ENCODE measurements at regions not wholly inside any gene's neighbourhood (a gene's known extent, or its start where the extent isn't known, plus 50 kb on each side); places are given as distances from the start of the nearest gene placed in this dataset.
"Not testable (repeated sequence)": the region's sequence is repeated elsewhere in the genome, so short reads cannot be mapped to it uniquely, and the experiment has no call there.

DNA sequence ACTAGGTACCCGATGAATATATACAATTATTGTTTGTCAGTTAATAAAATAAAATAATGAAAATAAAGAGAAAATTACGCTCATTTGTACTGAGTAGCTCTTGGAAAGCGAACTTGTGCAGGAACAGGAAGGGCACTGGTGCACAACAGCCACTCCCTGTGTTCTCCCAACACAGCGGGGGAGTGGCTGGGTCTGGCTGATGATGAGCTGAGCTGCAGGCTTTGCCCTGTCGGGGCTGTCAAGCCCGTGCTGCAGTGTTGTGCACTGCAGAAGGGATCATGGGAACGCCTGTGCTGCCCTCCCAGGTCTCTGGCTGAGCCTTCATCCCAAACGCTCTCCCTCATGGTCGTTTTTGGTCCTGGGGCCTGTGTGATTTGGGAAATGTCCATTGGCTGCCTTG lies 131.7 kb upstream of the MAP3K4 start:
- DNase-seq (ENCODE audit: low read depth) = no peak
- Histone ChIP-seq H3K9me3 (ENCODE audit: control insufficient read depth, low read length) (no peaks in the 10 kb centered on the region), H3K9ac (ENCODE audit: low read length) (no peak overlapping the region)

DNA sequence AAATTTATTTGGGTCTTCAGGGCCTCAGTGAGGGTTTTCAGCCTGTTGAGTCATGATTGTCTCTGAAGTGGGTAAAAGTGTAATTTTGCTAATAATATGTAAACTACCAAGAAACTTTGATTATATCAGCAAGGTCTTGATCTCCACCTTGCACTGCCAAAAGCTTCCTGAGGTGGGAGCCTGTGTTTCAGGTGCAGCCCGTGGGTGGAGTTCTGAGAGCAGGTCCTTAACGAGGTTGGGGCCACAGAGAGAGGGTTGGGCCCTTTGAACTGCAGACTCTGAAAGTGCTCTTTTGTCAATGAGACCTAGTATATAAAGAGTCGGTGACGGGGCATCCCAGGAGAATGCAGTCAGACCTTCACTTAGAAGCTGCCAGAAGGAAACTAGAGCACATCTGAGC lies 129.7 kb upstream of the MAP3K4 start:
- Histone ChIP-seq H3K4me3 (ENCODE audit: low read length) (no peak overlapping the region), H3K4me1 (ENCODE audit: control insufficient read depth, insufficient read depth, low read length) (no peaks in the 10 kb centered on the region)
- no peak for DNase-seq (ENCODE audit: low read depth)

More for the DNA sequence above, 131.7 kb upstream of the MAP3K4 start:
- H3K36me3 ChIP-seq (ENCODE audit: control insufficient read depth, insufficient read depth, low read length, severe bottlenecking) = no peaks in the 10 kb centered on the region
- H3K27me3 ChIP-seq (replicated peaks; ENCODE audit: control insufficient read depth, insufficient read depth, low read length) = no peaks in the 10 kb centered on the region
- no peaks in the 10 kb centered on the region for H3K4me1 ChIP-seq (ENCODE audit: control insufficient read depth, insufficient read depth, low read length)
- no peak overlapping the region for H3K4me3 ChIP-seq (ENCODE audit: low read length)

DNA sequence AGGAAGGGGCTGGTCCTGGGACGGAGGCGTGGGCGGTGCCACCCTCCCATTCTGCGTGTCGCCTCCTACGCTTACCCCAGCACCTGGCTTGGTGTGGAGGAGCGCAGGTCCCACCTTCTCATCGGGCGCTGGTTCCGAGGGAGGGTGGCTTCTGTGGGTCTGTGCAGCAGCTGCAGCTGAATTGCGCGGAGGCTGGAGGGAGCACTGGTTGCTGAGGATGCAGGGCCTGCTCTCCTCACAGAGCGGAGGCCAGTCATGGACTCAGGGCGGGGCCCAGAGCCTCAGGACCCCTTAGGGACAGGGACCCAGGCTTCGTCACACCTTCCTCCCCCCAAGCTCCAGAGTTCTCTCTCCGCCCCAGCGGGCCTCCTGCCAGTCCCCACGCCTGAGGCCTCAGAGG lies 127.8 kb upstream of the MAP3K4 start:
- Histone ChIP-seq H3K9ac (ENCODE audit: low read length) (no peak overlapping the region), H3K27me3 (replicated peaks; ENCODE audit: control insufficient read depth, insufficient read depth, low read length) (no peaks in the 10 kb centered on the region), H3K9me3 (ENCODE audit: control insufficient read depth, low read length) (no peaks in the 10 kb centered on the region), H3K36me3 (ENCODE audit: control insufficient read depth, insufficient read depth, low read length, severe bottlenecking) (no peaks in the 10 kb centered on the region), H3K4me3 (ENCODE audit: low read length) (no peak overlapping the region), H3K4me1 (ENCODE audit: control insufficient read depth, insufficient read depth, low read length) (no peaks in the 10 kb centered on the region)
- no peak for DNase-seq (ENCODE audit: low read depth)

More for the DNA sequence above, 129.7 kb upstream of the MAP3K4 start:
- Histone ChIP-seq H3K27me3 (replicated peaks; ENCODE audit: control insufficient read depth, insufficient read depth, low read length) (no peaks in the 10 kb centered on the region), H3K9ac (ENCODE audit: low read length) (no peak overlapping the region), H3K36me3 (ENCODE audit: control insufficient read depth, insufficient read depth, low read length, severe bottlenecking) (no peaks in the 10 kb centered on the region), H3K9me3 (ENCODE audit: control insufficient read depth, low read length) (no peaks in the 10 kb centered on the region)

DNA sequence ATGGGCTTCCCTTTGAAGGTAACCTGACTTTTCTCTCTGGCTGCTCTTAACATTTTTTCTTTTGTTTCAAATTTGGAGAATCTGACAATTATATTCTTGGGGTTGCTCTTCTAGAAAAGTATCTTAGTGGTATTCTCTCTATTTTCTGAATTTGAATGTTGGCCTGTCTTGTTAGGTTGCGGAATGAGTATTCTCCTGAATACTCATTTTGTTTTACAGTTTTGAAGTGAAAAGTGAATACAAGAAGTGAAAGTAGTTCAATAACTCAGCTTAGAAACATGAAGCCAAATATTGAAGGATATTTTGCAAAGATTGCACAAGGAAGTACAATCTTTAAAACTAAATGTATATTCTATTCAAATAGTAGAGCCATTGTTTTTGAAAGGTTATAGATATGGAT lies 120.2 kb upstream of the MAP3K4 start:
- Histone ChIP-seq H3K27me3 (replicated peaks; ENCODE audit: control insufficient read depth, insufficient read depth, low read length) (no peaks in the 10 kb centered on the region), H3K36me3 (ENCODE audit: control insufficient read depth, insufficient read depth, low read length, severe bottlenecking) (no peaks in the 10 kb centered on the region), H3K4me1 (ENCODE audit: control insufficient read depth, insufficient read depth, low read length) (no peaks in the 10 kb centered on the region), H3K9ac (ENCODE audit: low read length) (no peak overlapping the region), H3K4me3 (ENCODE audit: low read length) (no peak overlapping the region), H3K9me3 (ENCODE audit: control insufficient read depth, low read length) (no peaks in the 10 kb centered on the region)
- DNase-seq (ENCODE audit: low read depth) = no peak

DNA sequence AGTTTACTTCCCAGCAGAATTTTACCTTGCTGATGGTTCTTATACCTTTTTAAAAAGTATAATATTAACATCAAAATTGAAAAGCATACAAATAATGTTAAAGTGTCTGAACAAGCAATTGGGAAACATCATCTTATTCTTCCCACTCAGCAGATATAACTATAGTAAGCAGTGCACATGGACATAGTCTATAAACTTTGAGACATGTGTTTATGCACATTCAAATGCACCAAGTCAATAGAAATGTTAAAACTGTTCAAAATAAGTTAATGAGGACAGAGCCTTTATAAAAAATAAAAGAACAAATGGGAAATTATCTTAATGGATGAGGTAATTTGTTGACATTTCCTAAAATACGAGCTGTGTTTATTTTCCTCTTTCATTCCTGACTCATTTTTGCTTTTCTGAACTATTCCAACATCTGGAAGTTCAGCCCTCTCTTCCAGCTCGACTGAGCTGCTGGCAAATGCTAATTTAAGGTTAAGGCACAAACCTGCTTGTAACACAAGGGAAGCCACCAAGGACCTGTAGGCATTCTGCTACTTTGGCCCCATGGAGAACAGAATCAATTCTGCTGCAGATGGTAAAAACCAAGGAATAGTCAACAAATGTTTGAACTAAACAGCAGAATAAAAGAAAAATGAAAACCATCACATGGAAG lies 110.3 kb upstream of the MAP3K4 start:
- Histone ChIP-seq H3K27me3 (replicated peaks; ENCODE audit: control insufficient read depth, insufficient read depth, low read length) (no peaks in the 10 kb centered on the region), H3K9ac (ENCODE audit: low read length) (no peak overlapping the region), H3K36me3 (ENCODE audit: control insufficient read depth, insufficient read depth, low read length, severe bottlenecking) (no peaks in the 10 kb centered on the region), H3K4me3 (ENCODE audit: low read length) (no peak overlapping the region), H3K4me1 (ENCODE audit: control insufficient read depth, insufficient read depth, low read length) (peaks cover 20% of the 10 kb centered on the region), H3K9me3 (ENCODE audit: control insufficient read depth, low read length) (no peaks in the 10 kb centered on the region)
- DNase-seq (ENCODE audit: low read depth) = peak; percentile 1

DNA sequence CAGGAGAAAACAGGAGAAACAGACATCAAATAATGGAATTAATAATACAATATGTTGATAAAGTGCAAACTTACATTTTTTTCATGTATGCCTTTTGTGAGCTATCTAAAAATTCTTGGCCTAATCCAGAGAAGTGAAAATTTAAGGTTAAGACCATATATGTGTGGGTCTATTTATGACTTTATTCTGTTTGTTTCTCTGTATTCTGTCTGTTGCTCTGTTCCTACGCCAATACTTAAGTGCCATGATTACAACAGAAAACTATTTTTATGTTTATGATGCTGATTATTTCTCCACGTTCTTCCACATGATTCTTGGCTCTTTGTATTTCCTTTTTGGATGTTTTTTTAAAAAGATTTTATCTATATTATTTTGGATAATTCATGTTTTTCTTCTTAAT lies 109.6 kb upstream of the MAP3K4 start:
- peaks cover 20% of the 10 kb centered on the region for H3K4me1 ChIP-seq (ENCODE audit: control insufficient read depth, insufficient read depth, low read length)
- H3K36me3 ChIP-seq (ENCODE audit: control insufficient read depth, insufficient read depth, low read length, severe bottlenecking) = no peaks in the 10 kb centered on the region
- no peaks in the 10 kb centered on the region for H3K9me3 ChIP-seq (ENCODE audit: control insufficient read depth, low read length)
- H3K4me3 ChIP-seq (ENCODE audit: low read length) = no peak overlapping the region
- no peaks in the 10 kb centered on the region for H3K27me3 ChIP-seq (replicated peaks; ENCODE audit: control insufficient read depth, insufficient read depth, low read length)
- no peak overlapping the region for H3K9ac ChIP-seq (ENCODE audit: low read length)
- no peak for DNase-seq (ENCODE audit: low read depth)

DNA sequence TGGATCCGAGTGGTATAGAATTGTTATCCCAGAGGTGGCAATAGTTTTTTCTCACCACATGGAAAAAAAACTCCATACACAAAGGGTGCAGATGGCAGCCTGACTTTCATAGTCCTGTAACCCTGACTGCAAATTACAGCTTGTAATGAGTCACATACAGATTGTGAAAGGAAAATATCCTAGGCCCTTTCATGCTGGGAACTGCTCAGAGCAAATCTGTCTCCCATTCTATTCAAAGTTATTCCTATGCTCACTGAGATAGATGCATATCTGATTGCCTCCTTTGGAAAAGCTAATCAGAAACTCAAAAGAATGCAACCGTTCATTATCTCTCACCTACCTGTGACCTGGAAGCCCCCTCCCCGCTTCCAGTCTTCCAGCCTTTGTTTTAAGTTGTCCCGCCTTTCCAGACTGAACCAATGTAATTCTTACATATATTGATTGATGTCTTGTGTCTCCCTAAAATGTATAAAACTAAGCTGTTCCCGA lies 108.7 kb upstream of the MAP3K4 start:
- Histone ChIP-seq H3K4me3 (ENCODE audit: low read length) (no peak overlapping the region), H3K4me1 (ENCODE audit: control insufficient read depth, insufficient read depth, low read length) (peaks cover 20% of the 10 kb centered on the region), H3K36me3 (ENCODE audit: control insufficient read depth, insufficient read depth, low read length, severe bottlenecking) (no peaks in the 10 kb centered on the region), H3K27me3 (replicated peaks; ENCODE audit: control insufficient read depth, insufficient read depth, low read length) (no peaks in the 10 kb centered on the region), H3K9me3 (ENCODE audit: control insufficient read depth, low read length) (peaks cover 8% of the 10 kb centered on the region), H3K9ac (ENCODE audit: low read length) (peak overlapping the region; percentile 14)
- peak; percentile 32 for DNase-seq (ENCODE audit: low read depth)

DNA sequence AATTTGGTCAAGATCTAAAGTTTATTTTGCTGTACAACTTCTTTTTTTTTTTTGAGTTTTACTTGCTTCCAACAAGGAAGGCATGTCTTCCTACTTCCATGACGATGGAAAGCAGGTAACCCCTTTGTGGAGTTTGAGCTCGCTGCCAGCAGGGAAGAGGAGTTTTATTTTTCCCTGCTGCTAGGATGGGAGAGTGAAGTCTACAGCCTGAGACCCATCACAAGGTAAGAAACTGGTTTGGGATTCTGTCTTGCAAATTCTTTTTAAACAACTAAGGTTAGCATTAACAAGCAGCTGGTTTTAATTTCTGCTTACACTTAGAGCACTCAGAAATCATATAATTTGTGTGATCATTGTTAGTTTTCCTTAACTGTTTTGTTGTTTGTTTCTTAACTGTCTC lies 108.0 kb upstream of the MAP3K4 start:
- no peak overlapping the region for H3K4me3 ChIP-seq (ENCODE audit: low read length)
- no peaks in the 10 kb centered on the region for H3K36me3 ChIP-seq (ENCODE audit: control insufficient read depth, insufficient read depth, low read length, severe bottlenecking)
- H3K4me1 ChIP-seq (ENCODE audit: control insufficient read depth, insufficient read depth, low read length) = peaks cover 20% of the 10 kb centered on the region
- no peaks in the 10 kb centered on the region for H3K27me3 ChIP-seq (replicated peaks; ENCODE audit: control insufficient read depth, insufficient read depth, low read length)
- H3K9me3 ChIP-seq (ENCODE audit: control insufficient read depth, low read length) = peaks cover 8% of the 10 kb centered on the region
- no peak for DNase-seq (ENCODE audit: low read depth)
- H3K9ac ChIP-seq (ENCODE audit: low read length) = no peak overlapping the region

DNA sequence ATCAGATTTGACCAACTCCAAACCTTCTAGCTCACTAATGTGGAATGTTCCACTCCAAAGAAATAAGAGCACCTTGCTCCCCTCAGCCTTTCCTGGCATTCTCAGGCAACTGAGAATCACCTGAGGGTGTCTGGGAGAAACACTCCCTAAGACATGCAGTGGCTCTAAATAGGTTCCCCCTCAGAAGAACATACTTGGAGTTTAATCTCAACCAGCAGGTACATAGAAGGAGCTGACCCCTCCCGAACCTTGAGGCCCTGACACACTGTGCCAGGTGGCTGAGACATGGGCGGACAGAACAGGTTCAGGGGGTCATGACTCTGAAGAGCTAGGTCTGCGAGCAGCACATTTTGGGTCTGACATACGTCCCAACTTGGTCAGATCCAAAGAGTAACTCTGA lies 107.6 kb upstream of the MAP3K4 start:
- Histone ChIP-seq H3K4me1 (ENCODE audit: control insufficient read depth, insufficient read depth, low read length) (peaks cover 20% of the 10 kb centered on the region), H3K4me3 (ENCODE audit: low read length) (no peak overlapping the region), H3K9me3 (ENCODE audit: control insufficient read depth, low read length) (peaks cover 8% of the 10 kb centered on the region), H3K9ac (ENCODE audit: low read length) (no peak overlapping the region), H3K36me3 (ENCODE audit: control insufficient read depth, insufficient read depth, low read length, severe bottlenecking) (no peaks in the 10 kb centered on the region), H3K27me3 (replicated peaks; ENCODE audit: control insufficient read depth, insufficient read depth, low read length) (no peaks in the 10 kb centered on the region)
- DNase-seq (ENCODE audit: low read depth) = no peak

DNA sequence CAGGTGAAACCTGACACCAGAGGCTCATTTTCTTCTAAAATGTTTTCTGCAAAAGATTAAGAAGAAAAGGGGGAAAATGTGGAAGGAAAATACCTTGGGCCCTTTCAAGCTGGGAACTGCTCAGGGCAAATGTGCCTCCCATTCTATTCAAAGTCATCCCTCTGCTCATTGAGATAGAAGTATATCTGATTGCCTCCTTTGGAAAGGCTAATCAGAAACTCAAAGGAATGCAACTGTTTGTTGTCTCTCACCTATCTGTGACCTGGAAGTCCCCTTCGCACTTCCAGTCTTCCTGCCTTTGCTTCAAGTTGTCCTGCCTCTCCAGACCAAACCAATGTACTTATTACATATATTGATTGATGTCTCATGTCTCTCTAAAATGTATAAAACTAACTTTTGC lies 102.4 kb upstream of the MAP3K4 start:
- H3K4me3 ChIP-seq (ENCODE audit: low read length); DNase-seq (ENCODE audit: low read depth); H3K27me3 ChIP-seq (replicated peaks; ENCODE audit: control insufficient read depth, insufficient read depth, low read length); H3K36me3 ChIP-seq (ENCODE audit: control insufficient read depth, insufficient read depth, low read length, severe bottlenecking); H3K4me1 ChIP-seq (ENCODE audit: control insufficient read depth, insufficient read depth, low read length); H3K9me3 ChIP-seq (ENCODE audit: control insufficient read depth, low read length); H3K9ac ChIP-seq (ENCODE audit: low read length): not testable (repeated sequence)

DNA sequence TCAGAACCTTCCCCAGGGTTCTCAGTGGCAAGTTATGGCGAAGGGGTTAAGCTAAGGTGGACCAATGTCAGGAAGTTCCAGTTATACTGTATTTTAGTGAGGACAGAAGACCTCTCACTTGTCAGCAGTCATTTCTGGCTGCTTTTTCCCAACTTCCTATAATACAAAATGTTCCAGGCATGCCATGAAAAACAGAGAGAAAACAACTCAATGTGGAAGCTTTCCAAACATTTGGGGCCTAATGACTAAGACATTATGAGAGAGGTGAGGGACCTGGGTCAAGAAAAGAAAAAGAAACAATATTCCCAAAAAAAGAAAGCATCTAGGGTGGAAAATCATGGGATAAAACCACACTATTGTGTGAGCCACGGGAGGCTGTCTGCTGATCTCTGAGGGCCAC lies 99.9 kb upstream of the MAP3K4 start:
- no peak for DNase-seq (ENCODE audit: low read depth)
- Histone ChIP-seq H3K9me3 (ENCODE audit: control insufficient read depth, low read length) (peaks cover 8% of the 10 kb centered on the region), H3K4me3 (ENCODE audit: low read length) (no peak overlapping the region), H3K4me1 (ENCODE audit: control insufficient read depth, insufficient read depth, low read length) (no peaks in the 10 kb centered on the region), H3K36me3 (ENCODE audit: control insufficient read depth, insufficient read depth, low read length, severe bottlenecking) (no peaks in the 10 kb centered on the region), H3K27me3 (replicated peaks; ENCODE audit: control insufficient read depth, insufficient read depth, low read length) (peaks cover 4% of the 10 kb centered on the region), H3K9ac (ENCODE audit: low read length) (no peak overlapping the region)

DNA sequence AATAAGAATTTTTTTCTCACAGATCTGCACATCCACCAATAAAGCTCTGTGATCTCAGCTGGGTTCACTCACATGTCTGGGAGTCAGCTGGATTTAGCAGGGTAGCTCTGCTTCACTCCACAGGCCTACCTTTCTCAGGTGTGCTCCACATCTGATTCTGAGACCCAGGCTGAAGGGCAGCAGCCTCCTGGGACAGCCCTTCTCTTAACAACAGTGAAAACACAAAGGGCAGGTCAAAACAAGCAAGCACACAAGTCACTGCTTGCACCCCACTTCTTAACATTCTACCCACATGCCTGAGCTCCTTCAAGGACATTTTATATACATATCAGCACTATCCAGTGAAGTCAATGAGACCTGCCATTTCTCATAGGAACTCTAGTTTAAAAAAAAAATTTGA lies 96.0 kb upstream of the MAP3K4 start:
- Histone ChIP-seq H3K9ac (ENCODE audit: low read length) (no peak overlapping the region), H3K9me3 (ENCODE audit: control insufficient read depth, low read length) (no peaks in the 10 kb centered on the region), H3K27me3 (replicated peaks; ENCODE audit: control insufficient read depth, insufficient read depth, low read length) (no peaks in the 10 kb centered on the region), H3K36me3 (ENCODE audit: control insufficient read depth, insufficient read depth, low read length, severe bottlenecking) (no peaks in the 10 kb centered on the region), H3K4me1 (ENCODE audit: control insufficient read depth, insufficient read depth, low read length) (no peaks in the 10 kb centered on the region), H3K4me3 (ENCODE audit: low read length) (no peak overlapping the region)
- no peak for DNase-seq (ENCODE audit: low read depth)

All from adipocyte (in vitro differentiated cells).